NCI-H446 (cell line): ENCODE measurements at regions not wholly inside any gene's neighbourhood (a gene's known extent, or its start where the extent isn't known, plus 50 kb on each side); places are given as distances from the start of the nearest gene placed in this dataset.

Experiments used
- DNase-seq, 2 experiments: peaks; one replicate each; lab custom pipeline; 2025; lab: John Stamatoyannopoulos, UW

DNA sequence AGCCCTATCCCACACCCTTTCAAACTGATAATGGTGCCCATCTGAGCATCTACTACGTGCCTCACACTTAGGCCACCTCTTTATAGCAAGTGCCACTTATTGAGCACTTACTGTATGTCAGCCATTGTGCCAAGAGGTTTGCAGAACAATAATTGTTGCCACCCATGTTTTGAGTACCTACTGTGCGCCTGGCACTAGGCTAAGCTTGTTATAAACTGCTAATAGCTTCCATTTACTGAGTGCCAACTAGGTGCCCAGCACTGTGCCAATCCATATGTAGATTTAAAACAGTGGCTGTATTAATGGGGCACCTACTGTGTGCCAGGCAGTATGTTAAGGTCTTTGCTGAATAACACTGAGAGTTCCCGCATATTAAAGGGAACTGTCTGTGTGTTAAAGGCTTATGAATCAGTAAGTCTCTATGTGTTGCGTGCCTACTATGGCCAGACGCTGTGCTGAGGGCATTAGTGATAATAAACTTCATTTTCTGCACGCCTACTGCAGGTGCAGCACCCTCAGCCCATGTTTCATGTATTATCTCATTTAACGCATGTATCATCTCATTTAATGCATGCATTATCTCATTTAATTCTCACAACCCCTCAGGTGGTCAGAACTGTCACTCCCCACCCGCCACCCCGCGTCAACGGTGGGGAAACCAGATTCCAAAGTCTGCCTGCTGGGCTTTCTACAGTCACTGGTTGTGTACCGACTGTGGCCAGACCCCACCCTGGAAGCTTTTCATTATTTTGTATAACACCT lies 105.0 kb downstream of the PTPRS start:
- DNase-seq: no peak

DNA sequence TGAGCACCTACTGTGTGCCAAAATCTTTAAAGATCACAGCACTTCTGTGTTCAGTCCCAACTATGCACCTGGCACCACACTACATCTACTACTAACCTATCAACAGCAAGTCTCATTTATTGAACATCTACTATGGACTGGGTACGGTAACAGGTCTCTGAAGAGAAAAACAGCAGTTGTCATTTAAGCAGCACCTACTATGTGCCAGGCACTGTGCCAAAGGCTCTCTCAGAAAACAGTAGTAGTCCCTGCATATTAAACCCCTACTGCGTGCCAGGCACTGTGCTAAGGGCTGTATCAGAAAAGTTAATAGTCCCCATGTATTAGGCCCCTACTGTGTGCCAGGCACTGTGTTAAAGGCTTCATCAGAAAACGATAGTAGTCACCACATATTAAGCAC lies 106.2 kb downstream of the PTPRS start:
- no peak for DNase-seq

DNA sequence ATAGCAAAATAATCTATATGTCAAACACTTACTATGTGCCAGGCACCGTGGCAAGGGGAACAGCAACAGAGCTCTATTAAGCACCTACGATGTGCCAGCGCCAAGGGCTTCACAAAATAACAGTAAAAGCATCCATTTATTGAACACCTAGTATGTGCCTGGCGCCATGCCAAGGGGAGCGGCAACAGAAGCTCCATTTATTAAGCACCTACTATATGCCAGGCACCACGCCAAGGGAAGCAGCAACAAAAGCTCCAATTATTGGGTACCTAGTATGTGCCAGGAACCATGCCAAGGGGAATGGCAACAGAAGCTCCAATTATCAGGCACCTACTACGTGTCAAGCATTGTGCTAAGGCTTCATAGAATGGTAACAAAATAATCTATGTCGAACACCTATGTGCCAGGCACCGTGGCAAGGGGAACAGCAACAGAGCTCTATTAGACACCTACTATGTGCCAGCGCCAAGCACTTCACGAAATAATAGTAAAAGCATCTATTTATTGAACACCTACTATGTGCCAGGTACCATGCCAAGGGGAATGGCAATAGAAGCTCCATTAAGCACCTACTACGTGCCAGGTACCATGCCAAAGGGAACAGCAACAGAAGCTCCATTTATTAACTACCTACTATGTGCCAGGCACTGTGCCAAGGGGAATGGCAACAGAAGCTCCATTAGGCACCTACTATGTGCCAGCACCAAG lies 107.7 kb downstream of the PTPRS start:
- no peak for DNase-seq

DNA sequence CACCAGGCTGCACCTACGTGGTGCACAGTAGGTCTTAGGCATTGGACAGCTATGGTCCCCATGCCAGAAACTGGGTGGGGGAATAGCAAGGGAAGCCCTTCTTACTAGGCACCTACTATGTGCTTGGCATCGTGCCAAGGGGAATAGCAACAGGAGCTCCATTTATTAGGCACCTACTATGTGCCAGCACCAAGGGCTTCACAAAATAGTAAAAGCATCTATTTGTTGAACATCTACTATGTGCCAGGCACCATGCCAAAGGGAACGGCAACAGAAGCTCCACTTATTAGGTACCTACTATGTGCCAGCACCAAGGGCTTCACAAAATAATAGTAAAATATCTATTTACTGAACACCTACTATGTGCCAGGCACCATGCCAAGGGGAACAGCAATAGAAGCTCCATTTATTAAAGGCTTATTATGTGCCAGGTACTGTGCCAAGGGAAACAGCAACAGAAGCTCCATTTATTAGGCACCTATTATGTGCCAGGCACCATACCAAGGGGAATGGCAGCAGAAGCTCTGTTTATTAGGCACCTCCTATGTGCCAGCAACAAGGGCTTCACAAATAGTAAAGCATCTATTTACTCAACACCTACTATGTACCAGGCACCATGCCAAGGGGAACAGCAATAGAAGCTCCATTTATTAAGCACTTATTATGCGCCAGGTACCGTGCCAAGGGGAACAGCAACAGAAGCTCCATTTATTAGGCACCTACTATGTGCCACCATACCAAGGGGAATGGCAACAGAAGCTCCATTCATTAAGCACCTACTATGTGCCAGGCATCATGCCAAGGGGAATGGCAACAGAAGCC lies 108.5 kb downstream of the PTPRS start:
- DNase-seq: no peak

DNA sequence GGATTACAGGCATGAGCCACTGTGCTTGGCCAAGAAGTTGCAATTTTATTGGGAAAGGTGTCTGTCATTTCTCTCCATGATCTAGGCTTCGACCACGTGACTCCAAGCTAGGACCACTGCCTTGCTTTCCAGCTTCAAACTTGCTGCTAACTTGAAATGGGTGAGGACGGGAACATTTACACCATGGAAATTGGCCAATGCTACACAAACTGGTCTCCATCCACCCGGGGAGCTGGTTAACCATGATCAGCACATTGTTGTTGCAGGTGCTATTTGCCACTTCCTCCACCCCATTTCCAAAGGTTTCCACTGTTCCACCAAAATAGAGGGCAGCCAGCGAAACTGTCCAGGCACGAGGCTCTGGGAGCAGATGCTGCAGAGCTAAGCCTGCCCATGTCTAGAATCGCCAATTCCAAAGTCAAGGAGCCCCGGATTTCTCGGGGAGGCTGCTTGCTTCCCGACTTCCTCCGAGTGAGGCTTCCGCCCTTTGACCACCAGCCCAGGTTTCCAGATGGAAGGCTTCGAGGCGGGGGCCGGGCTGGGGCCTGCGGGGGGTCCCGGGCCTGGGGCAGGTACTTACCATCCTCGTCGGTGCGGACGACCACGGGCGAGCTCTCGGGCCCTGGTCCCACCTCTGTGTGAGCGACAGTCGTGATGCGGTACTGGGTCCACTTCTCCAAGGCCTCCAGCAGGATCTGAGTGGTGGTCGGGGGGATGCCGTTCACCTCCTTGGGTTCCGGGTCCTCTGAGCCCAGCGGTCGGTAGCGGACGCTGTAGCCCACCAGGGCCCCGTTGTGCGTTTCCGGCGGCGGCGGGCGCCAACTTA lies 109.7 kb downstream of the PTPRS start:
- no peak for DNase-seq

DNA sequence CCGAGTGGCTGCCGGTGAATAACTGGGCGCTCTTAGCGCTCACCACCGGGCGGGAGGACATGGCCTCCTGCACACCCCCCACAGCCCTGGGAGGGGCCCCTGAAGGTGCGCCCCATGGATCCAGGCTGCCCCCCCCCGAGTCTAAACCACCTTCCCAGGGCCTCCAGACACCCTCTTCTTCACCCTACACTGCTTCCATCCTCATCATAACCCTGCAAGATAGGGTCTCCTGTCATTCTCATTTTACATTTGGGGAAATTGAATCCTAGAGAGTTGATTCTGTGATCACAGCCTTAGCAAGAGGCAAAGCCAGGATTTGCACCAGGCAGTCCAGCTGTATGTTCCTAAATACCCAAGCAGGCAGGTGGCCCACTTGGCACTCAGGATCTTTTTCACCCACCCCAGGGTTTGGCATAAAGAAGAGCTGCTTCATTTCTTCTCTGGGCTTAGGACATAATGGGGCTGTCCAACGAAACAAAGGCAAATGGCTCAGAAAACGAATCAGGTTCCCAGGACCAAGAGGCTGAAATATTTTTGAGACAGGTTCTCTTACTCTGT lies 110.8 kb downstream of the PTPRS start:
- no peak for DNase-seq

DNA sequence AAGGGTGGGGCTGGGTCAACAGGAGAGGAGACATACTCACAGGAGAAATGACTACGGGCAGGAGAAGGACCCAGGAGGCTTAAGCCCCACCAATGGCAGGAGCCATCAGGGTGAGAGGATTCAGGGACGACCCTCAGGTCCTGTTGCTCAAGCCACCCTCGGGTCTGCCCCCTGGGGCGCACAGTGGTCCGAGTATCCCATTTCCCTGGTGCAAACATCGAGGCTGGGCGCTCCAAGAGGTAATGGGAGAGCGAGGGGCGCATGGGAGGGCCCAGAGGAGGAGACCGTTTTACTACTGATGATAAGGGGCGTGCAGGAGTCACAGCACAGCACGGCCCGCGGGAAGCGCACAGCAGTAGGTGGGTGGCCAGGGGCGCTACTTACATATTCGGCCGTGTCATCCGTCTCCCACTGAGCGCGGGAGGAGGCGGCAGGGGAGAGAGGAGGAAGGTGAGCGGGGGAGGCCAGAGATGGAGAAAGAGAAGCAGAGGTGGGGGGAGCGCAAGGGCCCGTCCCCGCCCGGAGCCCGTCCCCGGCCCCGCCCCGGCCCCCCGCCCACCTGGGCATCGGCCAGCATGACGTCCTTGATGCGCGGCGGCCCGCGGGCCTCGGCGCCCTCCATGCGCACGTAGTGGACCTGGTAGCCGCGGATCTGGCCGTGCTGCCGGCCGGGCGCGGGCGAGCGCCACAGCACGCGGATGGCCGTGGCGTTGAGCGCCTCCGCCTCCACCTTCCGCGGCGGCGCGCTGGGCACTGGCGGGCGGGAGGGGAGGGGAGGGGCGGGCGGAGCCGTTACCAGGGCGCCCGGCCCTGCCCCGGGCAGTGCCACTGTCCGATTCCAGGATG lies 111.5 kb downstream of the PTPRS start:
- no peak for DNase-seq

DNA sequence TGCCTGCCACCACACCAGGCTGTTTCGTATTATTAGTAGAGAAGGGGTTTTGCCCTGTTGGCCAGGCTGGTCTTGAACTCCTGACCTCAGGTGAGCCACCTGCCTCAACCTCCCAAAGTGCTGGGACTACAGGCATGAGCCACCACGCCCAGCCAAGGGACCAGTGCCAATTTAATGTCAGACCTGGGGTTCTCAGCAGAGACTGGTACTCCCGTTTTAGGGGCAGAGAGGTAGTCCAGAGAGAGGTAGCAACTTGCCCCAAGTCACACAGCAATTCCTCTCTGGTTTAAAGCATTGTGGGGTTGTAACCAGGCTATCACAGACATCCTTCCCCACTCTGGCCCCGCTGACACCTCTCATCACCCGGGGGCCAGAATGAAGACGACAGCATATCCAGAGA lies 112.1 kb downstream of the PTPRS start:
- DNase-seq: no peak

DNA sequence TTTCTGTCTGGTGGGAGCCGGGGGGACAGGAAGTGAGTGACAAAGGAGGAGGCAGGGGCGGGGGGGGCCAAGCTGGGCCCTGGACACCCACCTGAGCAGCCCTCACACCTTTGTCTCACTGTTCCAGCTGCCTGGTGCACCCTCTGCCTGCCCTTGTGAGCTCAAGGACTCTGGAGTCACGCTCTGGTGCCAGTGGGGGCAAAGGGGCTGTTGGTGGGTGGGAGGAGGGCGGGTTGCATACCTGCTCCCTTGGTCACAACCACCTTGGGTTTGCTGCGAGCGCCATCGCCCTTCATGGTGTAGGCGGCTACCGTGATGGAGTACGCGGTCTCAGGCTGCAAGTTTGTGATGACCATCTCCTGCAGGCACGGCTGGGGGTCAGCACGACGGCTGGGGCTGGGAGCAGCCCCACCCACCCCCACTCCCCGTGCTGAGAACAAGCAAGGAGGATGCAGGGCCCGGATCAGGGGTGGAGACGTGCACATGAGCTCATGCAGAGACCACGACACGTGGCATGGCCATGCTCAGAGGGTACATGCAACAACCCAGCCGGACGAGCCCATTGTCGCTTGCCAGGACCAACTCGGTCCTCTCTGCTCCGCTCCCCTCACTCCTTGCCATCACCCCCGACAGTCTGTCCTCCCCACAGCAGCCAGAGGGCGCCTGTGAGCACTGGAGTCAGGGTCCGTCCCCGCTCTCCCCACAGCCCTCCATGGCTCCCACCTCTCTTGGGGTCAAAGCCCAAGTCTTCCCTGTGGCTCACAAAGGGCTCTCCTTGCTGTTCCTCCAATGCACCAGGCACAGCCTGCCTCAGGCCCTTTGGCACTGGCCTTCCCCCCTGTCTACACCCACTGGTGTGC lies 114.9 kb downstream of the PTPRS start:
- peak in 1 of 2 experiments; percentile 26 for DNase-seq

DNA sequence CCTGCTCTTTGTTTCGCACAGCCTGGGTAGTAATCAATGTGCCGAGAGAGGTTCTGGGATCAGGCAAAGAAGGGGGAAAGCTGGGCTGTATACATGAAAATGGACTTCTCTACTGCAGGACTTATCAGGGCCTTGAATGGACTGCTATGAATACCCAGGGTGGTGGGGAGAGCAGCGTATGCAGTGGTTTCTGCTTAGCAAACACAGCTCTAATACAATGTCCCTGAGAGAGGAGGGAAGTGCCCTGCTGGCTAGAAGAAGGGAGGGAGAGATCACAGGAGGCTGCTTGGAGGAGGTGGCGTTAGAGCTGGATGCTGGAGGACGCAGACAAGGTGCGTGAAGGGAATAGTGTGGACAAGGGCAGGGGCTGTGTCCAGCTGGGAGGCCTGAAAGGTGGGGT lies 116.1 kb downstream of the PTPRS start:
- no peak for DNase-seq

DNA sequence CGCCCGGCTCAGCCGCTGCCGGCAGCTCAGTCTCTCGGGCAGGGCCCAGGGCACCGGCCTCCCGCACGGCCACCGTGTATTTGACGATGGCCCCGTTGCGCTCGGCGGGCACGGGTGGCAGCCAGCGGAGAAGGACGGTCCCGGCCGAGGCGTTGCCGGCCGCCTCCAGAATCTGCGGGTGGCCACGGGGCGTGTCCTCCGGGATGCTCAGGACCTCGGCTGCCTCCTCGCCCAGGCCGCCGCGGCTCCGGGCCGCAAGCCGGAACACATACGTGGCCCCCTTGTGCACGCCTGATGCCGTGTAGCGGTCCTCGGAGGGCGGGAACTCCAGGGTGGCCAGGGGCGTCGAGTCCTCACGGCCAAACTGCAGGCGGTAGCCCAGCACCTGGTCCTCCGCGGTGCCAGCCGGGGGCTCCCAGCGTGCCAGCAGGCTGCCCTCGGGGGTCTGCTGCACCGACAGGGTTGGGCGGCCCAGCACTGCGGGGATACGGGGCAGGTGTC lies 117.7 kb downstream of the PTPRS start:
- DNase-seq: no peak

DNA sequence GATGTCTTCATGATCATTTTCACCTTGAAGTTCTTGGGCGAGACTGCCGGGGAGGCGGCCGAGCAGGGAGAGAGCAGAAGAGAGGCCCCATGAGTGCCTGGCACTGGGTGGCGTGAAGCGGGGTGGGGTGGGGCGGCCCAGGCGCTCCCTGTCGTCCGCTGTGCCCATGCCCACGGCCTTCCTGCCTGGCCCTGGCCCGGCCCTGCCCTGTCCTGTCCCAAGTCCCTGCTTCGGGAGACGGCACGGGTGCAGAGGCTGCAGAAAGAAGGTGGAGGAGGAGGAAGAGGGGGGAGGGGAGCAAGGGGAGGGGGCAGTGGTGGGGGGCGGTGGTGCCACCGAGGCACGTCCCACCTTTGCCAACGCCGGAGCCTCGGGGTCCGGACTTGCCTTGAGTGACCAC lies 118.4 kb downstream of the PTPRS start:
- DNase-seq: no peak

DNA sequence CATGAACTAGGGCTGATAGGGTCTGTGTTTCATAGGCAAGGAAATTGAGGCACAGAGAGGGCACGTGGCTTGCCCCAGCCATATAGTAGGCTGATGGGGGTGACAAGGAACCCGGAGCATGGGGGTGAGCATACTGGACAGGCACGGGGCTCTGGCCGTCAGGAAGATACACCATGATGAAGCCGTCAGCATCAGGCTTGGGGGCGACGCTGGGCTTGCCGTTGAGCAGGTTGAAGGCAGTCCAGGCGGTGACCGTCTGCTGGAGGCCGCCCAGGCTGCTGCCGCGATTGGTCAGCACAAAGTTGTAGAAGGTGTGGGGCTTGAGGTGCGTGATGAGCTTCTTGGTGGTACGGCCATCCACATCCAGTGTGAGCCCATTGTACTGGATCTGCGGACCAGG lies 119.7 kb downstream of the PTPRS start:
- no peak for DNase-seq

DNA sequence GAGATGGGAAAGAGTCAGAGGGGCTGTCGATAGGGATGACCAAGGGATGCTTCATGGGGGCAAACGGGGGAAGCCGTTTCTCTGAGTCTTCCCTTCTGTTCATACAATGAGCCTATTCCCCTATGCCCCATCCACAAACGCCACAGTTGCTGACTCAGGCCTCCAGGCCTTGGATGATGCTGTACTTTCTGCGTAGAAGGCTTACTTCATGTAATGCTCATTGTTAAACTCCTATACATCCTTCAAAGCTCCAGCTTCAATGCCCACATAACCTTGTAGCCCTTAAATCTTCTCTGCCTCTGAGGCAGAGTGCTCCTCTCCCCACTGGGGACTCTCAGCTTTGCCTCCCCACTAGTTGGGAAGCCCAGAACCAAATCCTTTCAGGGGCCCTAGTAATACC lies 120.3 kb downstream of the PTPRS start:
- no peak for DNase-seq

DNA sequence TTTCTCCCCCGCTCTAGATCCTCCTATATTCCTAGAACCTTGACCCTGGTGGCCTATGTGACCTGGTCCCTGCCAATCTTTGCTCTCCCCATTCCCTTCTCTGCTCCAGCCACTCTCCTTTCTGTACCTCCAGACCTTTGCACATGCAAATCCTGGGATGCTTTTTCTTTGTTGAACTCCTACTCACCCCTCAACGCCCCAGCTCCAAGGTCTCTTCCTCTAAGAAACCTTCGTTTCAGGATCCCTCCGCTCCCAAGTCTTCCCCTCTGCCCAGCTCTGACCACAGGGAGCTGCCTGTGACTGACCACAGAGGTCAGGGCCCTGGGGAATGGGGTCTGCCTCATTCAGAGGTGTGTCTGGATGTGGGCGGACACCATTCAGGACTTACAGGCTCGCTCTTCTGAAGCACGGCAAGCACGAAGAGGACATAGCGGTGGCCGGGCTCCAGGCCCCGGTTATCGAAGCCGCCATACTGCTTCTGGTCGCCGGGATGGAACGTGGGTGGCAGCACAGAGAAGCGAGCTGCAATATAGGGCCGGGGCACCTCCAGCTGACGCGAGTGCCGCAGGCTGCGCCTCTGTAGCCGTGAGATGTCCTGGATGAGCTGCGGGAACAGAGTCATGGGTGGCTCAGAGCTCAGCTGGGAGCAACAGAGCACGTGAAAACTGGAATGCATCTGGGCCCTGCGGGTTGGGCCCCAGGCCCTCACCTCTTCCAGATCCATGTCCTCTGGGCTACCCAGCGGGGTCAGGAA lies 120.9 kb downstream of the PTPRS start:
- DNase-seq: no peak

DNA sequence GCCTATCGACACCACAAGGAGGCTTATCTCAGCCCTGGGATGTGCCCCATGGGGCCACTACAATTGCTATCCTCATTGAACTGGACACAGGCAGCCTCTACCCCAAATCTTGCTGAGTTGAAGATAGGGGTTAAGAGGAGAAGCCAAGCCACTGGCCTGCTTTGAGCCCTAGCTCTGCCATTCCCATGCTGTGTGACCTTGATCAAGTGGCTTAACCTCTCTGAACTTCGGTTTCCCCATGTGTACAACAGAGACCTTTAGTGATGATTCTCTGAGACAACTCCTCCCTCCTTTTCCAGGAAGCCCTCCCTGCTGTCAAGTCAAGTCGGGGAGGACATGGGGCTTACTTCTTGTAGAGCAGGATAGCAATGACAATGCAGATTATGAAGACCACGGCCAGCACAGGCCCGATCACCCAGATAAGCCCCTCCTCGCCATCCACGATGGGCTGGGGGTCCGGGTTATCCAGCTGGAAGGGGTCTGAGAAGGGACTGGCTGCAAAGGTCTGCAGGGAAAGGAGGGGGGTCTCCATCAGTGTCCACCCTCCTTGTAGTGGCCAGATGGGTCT lies 121.6 kb downstream of the PTPRS start:
- no peak for DNase-seq

DNA sequence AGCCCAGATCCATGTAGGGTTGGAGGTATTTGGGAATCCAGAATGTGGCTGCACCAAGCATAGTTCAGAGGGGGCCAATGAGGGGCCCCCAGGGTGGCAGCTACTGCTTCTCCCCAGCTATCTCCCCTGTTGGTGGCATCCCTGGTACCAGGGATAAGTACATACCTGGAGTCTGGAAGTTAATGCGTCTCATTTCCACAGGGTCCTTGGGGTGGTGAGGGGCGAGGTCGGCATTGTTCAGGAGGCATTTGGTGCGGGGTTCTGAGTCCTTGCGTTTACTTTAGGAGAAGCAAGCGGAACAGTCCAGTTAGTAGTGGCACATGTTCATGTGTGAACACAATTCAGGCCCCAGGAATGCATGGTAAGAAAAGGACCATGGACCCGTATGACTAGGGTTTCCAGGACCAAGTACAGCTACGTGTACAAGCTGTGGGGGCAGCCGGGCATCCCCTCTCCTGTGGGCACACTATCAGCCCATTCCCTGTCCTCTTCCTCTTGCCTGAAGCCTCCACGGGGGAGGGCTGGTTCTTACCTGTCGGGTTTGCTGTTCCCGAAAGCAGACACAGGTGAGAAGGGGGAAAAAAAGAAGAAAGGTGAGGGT lies 122.3 kb downstream of the PTPRS start:
- no peak for DNase-seq

DNA sequence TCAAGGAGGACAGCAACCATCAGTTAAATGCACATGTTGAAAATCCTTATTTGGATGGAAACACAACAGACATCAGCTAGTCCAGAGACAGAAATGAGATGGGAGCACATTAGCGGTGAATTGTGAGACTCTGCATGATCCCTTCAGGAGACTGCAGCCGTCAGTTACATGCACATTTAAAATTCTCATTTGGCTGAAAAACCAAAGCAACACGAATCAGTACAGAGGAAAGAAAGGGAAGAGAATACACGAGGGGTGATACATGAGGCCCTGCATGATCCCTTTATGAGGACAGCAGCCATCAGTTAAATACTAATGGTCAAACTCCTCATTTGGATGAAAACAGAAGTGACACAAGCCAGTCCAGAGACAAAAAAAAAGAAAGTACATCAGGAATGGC lies 123.4 kb downstream of the PTPRS start:
- no peak for DNase-seq
